ENCODE measurements at regions not wholly inside any gene's neighbourhood (a gene's known extent, or its start where the extent isn't known, plus 50 kb on each side); places are given as distances from the start of the nearest gene placed in this dataset.
"Not testable (repeated sequence)": the region's sequence is repeated elsewhere in the genome, so short reads cannot be mapped to it uniquely, and the experiment has no call there.

GRCh38 chr18:77373730-77374445 lies 124.2 kb downstream of the GALR1 start:
- no peak for DNase-seq (ENCODE audit: low spot score)

DNA sequence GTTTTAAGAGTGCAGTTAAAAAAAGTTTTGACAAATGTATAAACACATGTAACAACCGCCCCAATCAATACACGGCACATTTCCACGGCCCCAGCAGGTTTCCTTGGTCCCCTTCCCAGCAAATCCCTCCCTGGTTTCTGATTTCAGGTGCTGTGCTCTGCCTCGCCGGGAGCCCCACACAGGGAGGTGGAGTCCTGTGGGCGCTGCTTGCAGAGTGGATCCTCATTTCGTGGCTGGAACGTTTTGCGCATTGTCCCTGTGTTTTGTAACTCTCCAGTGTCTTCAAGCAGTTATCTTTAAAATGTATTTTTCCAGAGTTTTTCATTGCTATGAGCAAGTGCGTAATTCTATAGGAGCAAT lies 124.8 kb downstream of the GALR1 start:
- DNase-seq (ENCODE audit: low spot score): no peak

GRCh38 chr18:77376043-77376732 lies 126.5 kb downstream of the GALR1 start:
- DNase-seq (ENCODE audit: low spot score): no peak

DNA sequence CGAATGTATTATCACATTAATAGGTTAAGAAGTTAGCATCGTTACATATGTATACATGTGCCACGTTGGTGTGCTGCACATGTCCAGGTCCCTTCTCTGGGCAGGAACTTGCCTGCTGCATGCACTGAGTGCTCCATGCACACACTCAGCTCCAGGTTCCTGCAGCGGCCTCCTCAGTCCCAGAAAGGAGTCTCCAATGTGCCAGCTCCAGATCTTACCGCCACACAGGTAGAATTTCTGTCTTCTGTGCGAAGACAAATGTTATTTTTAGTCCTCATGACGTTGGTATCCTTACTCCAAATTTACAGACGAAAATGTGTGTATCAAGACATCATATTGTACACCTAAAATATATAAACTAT lies 127.1 kb downstream of the GALR1 start:
- no peak for DNase-seq (ENCODE audit: low spot score)

- no peak for DNase-seq (ENCODE audit: low spot score)
These were observed 128.2 kb downstream of the GALR1 start for GRCh38 chr18:77377813-77378212.

DNA sequence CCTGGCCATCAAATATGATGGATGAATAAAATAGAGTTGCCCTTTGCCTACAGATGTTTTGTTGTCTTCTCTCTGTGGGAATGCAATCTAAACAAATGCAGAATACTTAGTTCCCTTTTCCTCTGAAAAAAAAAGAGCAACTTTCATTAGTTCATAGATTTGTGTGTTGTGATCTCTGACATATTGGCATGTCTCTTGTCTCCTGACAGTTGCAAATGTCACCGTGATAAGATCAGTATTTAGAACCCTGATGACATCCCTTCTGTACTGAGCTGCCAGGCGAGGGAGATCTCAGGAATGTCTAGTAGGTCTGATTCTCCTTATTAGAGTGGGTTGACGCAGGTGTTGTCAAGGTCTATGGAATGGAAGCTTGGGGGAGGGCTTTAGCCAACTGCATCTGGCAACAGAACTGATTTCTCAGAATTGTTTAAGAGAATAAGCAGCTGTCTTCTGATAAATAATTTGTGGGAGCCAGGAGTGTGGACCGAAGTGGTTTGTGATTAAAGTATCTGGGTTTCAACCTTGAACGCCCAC lies 130.4 kb downstream of the GALR1 start:
- no peak for DNase-seq (ENCODE audit: low spot score)

- DNase-seq (ENCODE audit: low spot score): no peak
These were observed 131.0 kb downstream of the GALR1 start for GRCh38 chr18:77380695-77381094.

DNA sequence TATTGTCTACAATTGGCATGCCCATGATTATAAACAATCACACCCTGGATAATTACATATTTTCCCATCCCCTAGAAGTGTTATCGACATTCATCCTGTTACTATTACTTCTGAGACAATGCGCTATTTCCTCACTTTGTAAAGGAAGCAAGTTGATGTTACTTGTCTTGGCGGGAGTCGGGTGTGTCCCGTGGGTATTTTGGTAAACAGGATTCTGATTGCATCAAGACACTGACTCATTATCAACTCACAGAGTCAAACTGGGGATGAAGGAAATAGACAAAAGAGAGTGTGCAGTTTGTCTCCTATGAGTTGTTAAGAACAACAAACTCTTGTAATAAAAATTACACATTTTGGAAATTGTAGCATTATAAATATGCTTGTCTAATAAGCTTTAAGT lies 142.7 kb downstream of the GALR1 start:
- DNase-seq (ENCODE audit: low spot score): no peak

GRCh38 chr18:77393519-77393918 lies 143.9 kb downstream of the GALR1 start:
- no peak for DNase-seq (ENCODE audit: low spot score)

DNA sequence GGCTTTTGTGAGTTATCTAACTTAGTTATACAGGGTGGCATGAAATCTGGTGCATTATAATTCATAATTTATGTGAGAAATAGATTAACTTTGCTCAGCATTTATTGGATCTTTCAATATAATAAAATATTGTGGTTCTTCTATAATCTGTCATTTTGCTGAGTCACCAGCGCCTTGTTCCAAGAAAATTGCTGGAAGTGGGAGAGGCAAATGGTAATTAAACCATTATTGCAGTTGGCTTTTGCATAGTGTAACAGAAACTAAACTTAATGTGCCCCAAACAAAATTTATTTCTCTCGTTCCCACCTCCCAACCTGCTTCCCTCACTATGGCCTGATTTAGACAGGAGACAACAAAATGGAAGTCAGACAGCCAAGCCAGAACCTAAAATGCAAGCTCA lies 146.3 kb downstream of the GALR1 start:
- no peak for DNase-seq (ENCODE audit: low spot score)

DNA sequence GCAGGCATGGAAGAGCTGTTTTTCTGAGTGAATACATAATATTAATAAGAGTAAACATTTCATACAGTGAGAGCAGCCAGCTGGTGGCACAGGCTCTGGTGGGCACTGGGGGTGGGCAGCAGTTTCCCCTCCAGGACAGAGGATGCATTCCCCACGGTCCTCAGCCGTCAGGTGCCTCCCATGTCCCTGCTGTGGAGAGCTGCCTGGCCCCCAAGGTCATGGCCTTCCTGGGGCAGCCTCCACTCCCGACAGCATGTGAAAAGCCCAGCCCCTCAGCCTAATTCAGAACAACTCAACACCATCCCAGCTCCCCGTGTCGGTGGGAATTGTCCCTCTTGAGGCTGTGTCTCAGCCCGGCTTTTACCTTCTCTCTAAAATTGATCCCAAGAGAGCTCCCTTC lies 147.4 kb downstream of the GALR1 start:
- no peak for DNase-seq (ENCODE audit: low spot score)

DNA sequence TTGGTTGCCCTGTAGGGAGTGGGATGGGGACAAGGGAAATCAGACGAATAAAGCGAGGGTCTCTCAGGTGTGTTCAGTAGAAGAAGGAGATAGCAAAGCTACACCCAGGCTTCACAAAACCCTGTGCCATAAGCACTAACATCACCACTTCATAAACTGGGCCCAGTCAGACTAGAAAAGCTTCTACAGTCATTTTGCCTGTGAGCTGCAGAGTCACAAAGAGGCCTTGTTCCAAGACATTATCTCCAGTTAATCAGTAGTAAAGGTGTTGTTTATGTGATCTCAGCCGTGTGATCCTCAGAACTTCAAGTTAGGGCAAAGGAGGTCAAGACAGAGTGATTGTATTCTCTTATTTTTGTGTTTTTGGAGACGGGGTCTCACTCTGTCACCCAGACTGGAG lies 148.0 kb downstream of the GALR1 start:
- DNase-seq (ENCODE audit: low spot score): no peak

DNA sequence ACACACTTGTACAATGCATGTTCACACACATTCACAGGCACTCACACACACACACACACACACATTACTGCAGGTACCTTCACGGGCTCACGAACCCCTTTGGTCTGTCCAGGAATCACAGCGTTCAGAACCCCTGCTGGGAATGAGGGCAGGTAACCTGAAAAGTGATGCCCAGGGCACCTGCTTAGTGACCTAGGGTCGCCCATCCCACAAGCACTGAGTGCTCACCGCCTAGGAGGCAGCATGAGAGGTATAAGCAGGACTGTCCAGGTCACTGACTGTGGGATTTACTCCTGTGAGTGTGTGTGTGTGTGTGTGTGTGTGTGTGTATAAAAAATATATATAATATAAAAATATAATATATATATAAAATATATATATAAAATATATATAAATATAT lies 150.9 kb downstream of the GALR1 start:
- no peak for DNase-seq (ENCODE audit: low spot score)

DNA sequence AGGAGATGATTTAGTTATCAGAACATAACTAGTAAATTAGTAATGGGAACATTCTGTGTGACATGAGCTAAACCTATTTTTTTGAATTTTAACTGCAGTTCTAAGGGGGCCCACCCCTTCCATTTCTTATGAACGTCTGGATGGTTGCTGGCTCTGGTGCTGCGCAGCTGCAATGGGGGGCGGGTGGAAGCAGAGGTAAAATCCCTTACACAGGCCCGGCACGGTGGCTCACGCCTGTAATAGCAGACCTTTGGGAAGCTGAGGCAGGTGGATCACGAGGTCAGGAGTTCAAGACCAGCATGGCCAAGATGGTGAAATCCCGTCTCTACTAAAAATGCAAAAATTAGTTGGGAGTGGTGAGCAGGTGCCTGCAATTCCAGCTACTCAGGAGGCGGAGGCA lies 151.5 kb downstream of the GALR1 start:
- no peak for DNase-seq (ENCODE audit: low spot score)

GRCh38 chr18:77403969-77404535 lies 154.4 kb downstream of the GALR1 start:
- DNase-seq (ENCODE audit: low spot score): no peak

DNA sequence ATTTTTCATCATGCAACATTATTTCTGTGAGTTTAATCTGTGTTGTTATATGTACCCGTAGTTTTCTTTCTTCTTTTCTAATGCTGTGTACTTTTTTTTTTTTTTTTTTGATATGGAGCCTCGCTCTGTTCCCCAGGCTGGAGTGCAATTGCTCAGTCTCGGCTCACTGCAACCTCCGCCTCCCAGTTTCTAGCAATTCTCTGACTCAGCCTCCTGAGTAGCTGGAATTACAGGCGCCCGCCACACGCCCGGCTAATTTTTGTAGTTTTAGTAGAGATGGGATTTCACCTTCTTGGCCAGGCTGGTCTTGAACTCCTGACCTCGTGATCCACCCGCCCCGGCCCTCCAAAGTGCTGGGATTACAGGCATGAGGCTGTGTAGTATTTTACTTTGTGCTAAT lies 155.4 kb downstream of the GALR1 start:
- no peak for DNase-seq (ENCODE audit: low spot score)

DNA sequence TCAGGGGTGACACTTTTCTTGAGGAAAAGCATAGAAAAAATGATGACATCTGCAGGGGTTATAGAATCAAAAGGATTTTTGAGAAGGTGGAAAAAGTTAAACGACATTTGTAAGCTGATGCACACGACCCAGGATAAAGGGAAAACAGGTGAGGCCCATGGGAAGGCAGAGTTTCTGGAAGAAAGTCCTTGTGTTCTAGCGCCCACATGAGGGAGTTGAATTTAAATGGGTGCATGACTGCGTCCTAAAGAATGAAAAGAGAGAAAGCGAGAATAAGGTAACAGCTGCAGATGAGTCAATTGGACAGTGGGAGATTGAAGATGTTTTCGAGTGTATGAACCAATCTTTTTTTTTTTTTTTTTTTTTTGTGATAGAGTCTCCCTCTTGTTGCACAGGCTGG lies 158.1 kb downstream of the GALR1 start:
- DNase-seq (ENCODE audit: low spot score): no peak

- not testable (repeated sequence) for DNase-seq (ENCODE audit: low spot score)
These were observed 171.9 kb downstream of the GALR1 start for GRCh38 chr18:77421546-77421945.

DNA sequence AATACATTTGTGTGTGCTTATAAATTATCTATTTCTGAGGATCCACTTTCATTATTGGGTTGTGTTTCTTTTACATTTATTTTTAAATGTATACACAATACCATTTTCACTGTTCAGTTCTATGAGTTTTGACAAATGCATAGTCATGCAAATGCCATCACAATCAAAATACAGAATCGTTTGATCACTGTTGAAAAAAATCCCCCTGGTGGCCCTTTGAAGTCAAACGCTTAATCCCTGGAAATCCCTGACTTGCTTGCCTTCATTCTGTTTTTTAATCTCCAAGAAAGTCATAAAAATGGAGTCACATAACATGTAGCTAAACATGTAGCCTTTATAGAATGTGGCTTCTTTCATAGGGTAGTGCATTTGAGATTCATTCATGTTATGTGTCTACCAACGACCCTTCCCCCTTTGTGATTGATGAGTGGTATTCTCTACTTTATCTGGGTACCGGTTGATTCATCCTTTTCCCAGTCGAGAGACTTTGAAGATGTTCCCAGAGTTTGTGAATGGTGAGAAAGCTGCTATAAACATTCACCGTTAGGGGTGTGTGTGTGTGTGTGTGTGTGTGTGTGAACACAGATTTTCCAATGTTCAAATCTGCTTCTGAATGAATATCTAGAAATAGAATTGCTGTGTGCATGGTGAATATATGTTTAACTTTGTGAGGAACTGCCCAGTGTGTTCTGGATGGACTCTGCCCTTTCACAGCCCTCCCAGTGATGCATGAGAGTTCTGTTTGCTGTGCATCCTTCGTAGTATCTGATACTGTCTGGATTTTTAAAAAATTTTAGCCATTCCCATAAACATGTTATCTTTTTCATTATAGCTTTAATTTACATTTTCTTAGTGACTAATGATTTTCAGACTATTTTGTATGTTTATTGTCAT lies 173.6 kb downstream of the GALR1 start:
- no peak for DNase-seq (ENCODE audit: low spot score)

GRCh38 chr18:77433076-77433475 lies 183.4 kb downstream of the GALR1 start:
- DNase-seq (ENCODE audit: low spot score): no peak

DNA sequence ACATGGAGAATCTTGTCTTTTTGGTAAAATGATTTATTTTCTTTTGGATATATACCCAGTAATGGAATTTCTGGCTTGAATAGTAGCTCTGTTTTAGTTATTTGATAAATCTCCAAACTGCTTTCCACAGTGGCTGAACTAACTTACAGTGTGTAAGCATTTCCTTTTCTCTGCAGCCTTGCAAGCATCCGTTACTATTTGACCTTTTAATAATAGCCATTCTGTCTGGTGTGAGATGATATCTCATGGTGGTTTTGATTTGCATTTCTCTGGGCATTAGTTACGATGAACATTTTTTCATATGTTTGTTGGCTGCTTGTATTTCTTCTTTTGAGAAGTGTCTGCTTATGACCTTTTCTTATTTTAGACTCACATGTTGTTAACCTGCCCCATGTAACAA lies 190.2 kb downstream of the GALR1 start:
- no peak for DNase-seq (ENCODE audit: low spot score)

GRCh38 chr18:77442393-77442792 lies 192.7 kb downstream of the GALR1 start:
- no peak for DNase-seq (ENCODE audit: low spot score)

DNA sequence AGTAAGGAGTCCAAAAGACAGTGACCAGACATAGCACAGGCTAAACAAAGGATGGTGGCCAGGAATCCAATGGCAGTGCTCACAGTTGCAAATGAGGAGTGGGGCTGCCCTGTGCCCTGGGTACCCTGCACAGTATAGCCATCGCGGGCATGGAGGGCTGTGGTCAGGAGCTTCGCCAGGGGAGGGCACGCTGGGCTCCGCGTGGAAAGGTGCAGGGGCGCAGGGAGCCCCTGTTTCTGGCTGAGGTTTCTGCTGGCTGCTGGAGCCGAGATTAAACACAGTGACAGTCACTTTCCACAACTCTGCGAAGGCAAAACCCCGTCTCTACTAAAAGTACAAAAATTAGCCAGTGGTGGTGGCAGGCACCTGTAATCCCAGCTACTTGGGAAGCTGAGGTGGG lies 194.7 kb downstream of the GALR1 start:
- no peak for DNase-seq (ENCODE audit: low spot score)

All from D341Med (cell line).